NCI-H1436 (cell line): ENCODE measurements at regions not wholly inside any gene's neighbourhood (a gene's known extent, or its start where the extent isn't known, plus 50 kb on each side); places are given as distances from the start of the nearest gene placed in this dataset.

Experiments used
- DNase-seq: peaks from one replicate; lab custom pipeline; 2025; lab: John Stamatoyannopoulos, UW

DNA sequence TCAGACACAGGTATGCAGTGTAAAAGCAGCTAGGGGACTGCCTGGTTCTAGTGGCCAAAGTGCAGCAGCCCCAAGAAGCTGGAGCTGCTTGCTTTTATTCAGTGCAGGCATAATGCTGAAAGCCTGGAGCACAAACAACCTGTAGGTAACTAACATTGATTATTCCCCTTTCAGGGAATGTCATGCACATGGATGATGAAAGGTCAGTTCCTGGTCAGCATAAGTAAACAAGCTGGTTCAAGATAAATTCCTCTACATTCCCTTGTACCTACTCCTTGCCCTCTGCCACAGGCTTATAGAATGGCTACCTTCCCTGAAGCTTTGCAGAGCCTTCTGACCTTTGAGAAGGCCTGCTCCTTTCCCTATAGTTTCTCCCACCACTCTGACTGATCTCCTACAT is 1318.5 kb upstream of the ADGRL3 start:
- DNase-seq = no peak

GRCh38 chr4:59904331-59904730 is 1295.8 kb upstream of the ADGRL3 start:
- DNase-seq = no peak

- no peak for DNase-seq
These were observed 1279.7 kb upstream of the ADGRL3 start for GRCh38 chr4:59920416-59920815.

DNA sequence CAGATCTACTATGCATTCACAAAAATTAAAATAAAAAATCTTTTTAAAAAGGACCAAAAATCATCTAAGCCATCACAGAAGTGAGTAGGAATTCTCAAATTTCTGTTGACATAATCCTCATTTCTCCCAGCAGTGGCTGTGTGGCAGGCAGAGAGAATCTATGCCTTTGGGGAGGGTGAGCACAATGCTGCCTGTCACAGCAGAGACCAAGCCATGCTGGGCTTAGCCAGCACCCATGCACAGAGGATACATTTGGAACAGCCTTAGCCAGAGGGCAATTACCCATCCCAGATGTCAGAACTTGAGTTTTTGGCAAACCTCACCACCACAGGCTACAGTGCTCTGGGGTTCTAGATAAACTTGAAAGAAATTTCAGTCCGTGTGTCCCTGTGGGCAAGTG is 1274.8 kb upstream of the ADGRL3 start:
- DNase-seq = no peak

- peak; percentile 74 for DNase-seq
These were observed 1263.6 kb upstream of the ADGRL3 start for GRCh38 chr4:59936566-59936965.

DNA sequence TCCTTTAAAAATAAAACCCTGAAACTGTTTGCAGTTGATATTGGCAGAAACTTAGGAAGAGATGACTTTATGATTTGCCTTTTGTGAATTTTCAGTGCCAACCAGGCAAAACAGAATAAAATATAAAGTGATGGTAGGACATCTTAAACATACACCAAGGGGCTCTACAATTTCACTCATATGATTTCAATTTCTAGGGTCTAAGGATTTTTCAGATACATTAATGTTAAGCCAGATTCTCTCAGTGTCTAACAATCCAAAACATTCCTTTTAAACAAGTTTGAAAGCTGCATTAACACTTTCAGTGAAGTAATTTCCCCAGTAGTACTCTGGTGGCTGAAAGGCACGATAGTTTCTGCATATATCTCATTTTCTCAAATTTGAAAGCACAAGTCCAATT is 1262.0 kb upstream of the ADGRL3 start:
- no peak for DNase-seq

DNA sequence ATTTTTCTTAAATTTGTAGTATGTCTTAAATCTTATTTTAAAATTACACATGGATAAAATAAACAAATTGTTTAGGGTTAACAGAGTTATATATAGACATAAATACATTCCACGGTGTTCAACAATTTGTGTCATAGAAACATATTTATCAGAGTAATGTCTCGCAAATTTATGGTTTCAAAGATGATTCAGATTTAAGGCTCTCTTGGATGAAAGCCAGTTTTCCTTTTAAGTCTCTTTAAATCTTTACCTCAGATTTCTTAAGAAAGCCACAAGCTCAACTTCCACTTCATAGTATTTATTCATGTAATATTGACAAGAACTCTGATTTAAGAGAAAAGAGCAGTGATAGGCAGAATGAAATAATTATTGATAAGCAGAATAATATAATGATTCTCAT is 1254.8 kb upstream of the ADGRL3 start:
- DNase-seq = no peak

- no peak for DNase-seq
These were observed 1254.4 kb upstream of the ADGRL3 start for GRCh38 chr4:59945716-59946115.

DNA sequence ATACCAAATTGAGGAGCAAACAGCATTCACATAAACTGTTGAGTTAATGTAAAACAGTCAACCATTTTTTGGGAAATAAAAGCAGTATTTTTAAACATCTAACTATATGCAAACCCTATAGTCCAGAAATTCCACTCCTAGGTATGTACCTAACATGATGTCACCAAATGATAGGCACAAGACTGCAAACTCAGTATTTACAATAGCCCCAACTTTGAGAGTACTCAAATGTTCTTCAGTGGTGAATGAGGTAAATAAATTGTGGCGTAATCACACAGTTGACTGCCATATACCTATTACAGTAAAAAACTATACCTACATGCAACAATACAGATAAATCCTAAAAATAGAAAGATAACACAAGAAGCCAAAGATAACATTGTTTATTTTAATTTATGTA is 1243.8 kb upstream of the ADGRL3 start:
- DNase-seq = no peak

GRCh38 chr4:59960143-59960542 is 1240.0 kb upstream of the ADGRL3 start:
- DNase-seq = no peak

DNA sequence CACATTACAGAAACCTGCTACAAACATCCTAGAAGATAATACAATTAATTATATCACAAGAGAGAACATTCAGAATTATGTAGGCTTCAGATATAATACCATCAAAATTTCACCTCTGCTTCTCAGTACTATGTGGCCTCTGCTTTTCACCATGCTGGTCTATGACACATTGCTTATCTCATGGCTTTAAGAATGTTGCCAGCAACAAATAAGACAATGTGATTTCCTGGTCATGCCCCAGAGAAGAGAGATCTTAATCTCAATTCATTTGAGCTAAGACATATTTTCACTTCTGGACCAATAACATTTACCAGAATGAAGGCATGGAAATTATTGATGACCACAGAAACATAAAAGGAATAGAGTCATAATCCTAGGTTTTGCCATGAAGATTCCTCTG is 1233.4 kb upstream of the ADGRL3 start:
- DNase-seq = no peak

DNA sequence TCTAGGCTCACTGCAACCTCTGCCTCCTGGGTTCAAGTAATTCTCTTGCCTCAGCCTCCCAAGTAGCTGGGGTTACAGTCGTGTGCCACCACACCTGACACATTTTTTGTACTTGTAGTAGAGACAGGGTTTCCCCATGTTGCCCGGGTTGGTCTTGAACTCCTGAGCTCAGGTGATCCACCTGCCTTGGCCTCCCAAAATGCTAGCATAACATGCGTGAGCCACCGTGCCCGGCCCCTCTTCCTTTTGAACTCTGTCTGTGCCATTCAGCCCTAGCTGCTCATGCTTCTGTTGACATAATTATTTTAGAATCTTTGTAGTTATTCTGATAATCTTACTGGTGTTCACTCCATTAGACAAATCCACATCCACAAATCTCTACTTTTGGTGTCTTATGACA is 1231.3 kb upstream of the ADGRL3 start:
- DNase-seq = no peak

DNA sequence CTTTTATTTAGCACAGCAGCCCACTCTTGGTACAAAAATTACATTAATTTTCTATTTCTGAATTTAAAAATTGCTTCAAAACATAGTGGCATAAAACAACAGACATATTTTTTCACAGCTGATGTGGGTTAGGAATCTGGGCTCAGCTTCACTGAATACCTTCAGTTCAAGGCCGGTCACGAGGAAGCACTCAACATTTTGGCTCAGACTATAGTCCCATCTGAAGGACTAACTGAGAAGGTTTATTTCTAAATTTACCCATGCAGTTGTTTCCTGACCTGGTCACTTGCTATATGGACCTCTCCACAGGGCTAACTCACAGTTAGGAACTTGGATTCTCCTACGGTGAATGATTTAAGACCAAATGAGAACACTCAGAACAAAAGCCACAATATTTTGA is 1230.2 kb upstream of the ADGRL3 start:
- no peak for DNase-seq

DNA sequence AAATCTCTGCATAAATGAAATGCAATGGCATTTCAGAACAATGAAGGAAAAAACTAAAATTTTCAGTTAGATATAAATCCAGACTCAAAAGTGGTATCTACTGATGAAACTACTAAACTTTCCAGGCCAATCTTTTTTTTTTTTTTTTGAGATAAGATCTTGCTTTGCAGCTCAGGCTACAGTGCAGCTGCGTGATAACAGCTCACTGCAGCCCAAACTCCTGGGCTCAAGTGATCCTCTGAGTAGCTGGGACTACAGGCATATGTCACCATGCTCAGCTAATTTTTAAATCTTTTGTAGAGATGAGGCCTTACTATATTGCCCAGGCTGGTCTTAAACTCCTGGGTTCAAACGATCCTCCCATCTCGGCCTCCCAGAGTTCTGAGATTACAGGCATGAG is 1228.2 kb upstream of the ADGRL3 start:
- no peak for DNase-seq

- no peak for DNase-seq
These were observed 1226.6 kb upstream of the ADGRL3 start for GRCh38 chr4:59973492-59973891.

GRCh38 chr4:59979061-59979460 is 1221.1 kb upstream of the ADGRL3 start:
- no peak for DNase-seq

GRCh38 chr4:59983852-59984251 is 1216.3 kb upstream of the ADGRL3 start:
- no peak for DNase-seq

DNA sequence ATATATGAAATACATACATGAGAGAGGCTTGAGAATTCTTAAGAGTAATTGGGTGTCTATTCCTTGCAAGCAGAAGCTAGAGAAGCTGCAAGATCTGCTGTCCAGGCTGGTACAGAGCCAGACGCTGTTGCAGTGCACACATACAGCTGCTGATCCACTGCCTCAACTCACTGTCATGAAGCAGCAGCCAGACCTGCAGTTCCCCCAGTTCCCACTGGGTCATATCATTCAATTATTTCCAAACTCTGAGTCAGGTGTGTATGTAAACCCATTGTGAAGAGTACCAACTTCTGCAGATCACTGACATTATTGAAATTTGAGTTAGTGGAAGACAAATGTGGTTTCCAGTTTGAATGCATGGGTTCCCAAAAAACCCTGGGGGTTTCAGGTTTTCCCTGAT is 1212.8 kb upstream of the ADGRL3 start:
- DNase-seq = no peak

DNA sequence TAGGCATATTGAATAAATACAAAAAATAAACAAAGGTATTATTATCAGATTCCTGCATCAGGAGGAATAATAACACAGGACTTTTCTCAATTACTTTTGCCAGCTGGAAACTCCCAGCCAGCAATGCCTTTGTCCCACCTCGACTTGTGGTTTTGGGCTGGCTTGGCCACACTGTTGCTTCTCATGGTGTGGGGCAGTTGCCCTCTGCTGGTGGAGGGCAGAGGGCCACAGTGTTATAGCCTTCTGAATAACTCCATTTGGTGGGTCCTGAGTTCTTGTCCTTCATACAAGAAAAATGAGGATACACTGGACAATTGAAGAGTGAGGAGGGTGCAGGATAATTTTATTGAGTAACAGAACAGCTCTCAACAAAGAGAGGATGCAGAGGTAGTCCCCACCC is 1206.0 kb upstream of the ADGRL3 start:
- DNase-seq = no peak

- DNase-seq = no peak
These were observed 1197.4 kb upstream of the ADGRL3 start for GRCh38 chr4:60002603-60003337.

DNA sequence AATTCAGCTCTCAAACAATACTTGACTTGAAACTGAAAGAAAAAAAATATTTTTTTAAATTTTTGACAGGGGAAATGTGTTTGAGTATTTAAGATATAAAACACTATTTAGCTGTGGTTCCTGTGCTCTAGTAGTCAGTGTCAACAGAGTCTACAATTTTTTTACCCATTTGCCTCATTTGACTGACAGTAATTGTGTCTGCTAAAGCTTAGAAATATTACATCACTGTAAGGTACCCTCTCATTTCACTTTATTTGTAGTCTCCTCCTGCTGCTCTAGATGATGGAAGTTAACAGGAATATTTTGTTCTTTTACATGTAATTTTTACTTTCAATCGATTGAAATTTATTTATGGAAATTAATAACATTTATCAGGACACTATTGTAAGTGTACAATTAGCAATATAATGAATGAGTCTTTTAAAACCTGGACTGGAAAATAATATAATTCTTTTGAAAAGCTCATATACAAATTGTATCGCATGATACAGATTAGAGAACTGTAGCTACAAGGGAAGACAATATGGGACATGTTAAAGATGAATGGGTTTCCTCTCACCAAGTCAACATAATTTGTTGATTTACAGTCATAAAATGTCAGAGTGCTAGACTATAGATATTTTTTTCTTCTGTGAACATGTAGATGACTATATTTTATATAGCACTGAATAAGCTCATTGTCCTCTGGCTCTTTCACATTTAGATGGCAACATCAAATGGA is 1186.5 kb upstream of the ADGRL3 start:
- no peak for DNase-seq

DNA sequence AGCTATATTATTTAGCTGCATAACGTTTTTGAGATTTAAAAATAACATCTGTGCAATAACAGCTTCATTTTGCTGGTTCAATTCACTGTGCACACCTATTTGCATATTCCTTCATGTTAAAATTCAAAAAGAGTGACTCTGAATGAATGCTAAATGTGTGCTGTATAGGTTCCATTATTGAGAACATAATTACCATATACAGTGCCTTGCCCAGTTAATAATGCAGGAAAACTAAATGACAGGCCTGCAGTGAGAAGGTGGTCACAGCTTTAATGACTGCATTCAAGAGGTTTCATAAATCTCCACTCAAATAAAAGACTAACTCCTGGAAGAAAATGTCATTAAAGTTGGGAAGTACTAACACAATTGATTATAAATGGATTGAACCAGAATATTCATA is 1183.2 kb upstream of the ADGRL3 start:
- DNase-seq = no peak

DNA sequence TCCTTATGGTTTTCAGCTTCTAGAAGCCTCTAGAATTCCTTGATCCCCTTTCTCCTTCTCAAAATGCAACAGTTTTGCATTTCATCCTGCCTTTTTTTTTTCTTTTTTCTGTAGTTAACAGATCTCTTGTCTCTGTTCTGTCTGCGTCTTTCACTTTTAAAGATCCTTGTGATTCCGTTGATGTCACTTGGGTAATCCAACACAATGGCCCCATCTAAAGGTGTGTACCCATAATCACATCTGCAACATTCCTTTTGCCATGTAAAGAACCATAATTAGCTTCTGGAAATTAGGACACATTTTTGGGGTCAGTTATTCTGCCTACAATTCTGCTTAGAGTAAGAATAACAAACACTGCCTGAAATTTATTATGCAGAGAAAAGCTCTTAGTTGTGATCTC is 1180.9 kb upstream of the ADGRL3 start:
- no peak for DNase-seq

- no peak for DNase-seq
These were observed 1180.2 kb upstream of the ADGRL3 start for GRCh38 chr4:60019946-60020345.
